HG03442 (cell line): ENCODE measurements at regions not wholly inside any gene's neighbourhood (a gene's known extent, or its start where the extent isn't known, plus 50 kb on each side); places are given as distances from the start of the nearest gene placed in this dataset.

Experiments used
- ATAC-seq: cut with Tn5 transposase; IDR thresholded peaks from one replicate; pipeline ENCODE4 v1.9.1; 2021; ENCODE audit warnings: mild to moderate bottlenecking, moderate library complexity; ENCODE audit not compliant: unreplicated experiment

- ATAC-seq = no peak
Measured at GRCh38 chr18:4653418-4653817, 198.3 kb upstream of the DLGAP1 start.

DNA sequence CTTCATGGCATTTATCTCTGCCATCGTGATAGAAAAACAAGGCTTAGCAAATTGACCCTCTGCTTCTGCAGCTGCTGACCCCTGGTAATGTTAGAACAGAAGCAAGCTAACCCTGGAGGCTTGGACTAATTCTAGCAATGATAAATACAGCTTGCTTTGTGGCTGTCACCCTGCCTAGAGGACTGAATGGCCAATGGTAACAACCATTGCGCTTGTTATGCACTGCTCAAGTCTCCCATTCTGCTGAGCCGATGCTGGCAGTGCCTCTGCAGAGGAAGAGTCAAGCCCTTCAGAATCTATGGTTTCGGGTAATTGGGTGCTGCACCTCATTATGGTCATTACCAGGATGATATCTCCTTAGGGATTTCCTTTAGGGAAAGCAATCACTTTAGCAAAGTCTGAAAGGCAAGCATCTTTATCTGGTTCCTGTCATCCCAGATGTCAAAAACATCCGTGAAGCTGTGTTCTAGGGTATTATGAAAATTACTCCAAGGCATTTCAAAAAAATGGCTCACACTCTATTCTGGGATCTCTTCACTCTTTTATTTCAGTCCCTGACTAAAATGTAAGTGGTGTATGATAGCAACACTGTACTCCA is 186.8 kb upstream of the DLGAP1 start:
- no peak for ATAC-seq

DNA sequence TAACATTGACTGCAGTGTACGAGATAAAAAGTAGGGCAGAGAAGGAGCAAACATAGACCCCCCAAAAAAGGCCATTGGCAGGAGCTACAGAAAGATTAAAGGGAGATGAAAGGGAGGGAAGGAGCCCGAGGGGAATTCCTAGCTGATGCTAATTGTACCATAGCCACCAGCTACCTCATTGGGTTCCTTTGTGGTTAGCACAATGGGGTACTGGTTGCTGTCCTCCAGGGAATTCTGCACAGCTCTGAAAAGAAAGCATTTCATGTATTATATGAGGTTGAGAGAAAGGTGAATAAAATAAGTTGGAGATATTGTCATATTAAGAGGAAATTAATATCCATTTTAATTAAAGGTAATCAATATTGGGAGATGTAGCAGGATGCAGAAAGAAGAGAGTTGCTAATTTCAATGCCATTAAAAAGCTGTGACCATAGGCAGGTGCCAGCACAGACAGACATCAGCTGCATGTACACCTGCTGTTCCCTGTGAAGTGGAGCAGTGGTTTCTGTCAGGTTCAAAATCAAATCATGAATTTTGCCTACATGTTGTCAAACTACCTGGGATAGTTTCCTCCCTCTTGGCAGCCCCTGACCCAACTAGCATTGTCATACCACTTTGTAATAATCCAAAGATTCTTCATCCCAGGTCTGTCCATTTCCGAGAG is 185.4 kb upstream of the DLGAP1 start:
- ATAC-seq = no peak

- ATAC-seq = peak; percentile 78
Measured at GRCh38 chr18:4639628-4640310, 184.7 kb upstream of the DLGAP1 start.

GRCh38 chr18:4638680-4639079 is 183.6 kb upstream of the DLGAP1 start:
- no peak for ATAC-seq

DNA sequence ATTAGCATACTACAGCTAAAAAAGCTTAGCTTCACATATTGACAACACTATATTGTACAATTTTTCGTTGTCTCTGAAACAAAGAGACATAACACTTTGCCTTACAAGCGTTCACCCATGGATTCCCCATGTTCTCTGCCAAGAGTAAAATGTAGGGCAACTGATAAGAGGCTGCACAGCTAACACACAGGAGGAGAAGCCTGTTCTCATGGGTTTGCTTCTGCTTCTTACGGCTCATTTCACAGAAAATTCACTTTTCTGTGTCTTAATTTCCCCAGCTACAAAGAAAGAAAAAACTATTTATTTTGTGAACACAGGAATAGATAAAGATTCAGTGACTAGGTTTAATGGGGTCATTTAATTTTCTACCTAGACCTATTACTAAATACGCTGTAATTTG is 182.8 kb upstream of the DLGAP1 start:
- ATAC-seq = no peak

- ATAC-seq = no peak
Measured at GRCh38 chr18:4636967-4637366, 181.9 kb upstream of the DLGAP1 start.

GRCh38 chr18:4631239-4631638 is 176.1 kb upstream of the DLGAP1 start:
- no peak for ATAC-seq

- ATAC-seq = no peak
Measured at GRCh38 chr18:4605212-4605611, 150.1 kb upstream of the DLGAP1 start.

DNA sequence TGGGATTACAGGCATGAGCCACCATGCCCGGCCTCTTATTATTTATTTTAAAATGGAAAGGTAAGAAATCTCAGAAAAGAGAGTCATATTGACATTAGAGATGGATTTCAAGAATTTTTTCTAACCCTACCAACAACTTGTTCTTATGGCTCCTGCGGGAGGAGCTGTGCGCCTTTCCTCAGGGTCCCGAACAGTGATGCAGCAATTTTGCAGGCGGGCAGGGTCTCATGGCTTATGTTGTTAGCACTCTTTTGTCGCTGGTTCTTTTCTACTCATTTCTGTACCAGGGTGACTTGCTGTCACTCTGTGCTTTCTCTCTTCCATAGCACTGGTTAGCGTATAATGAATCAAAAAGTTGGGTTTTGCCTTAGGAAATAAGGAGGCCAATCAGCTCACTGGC is 148.8 kb upstream of the DLGAP1 start:
- ATAC-seq = no peak

DNA sequence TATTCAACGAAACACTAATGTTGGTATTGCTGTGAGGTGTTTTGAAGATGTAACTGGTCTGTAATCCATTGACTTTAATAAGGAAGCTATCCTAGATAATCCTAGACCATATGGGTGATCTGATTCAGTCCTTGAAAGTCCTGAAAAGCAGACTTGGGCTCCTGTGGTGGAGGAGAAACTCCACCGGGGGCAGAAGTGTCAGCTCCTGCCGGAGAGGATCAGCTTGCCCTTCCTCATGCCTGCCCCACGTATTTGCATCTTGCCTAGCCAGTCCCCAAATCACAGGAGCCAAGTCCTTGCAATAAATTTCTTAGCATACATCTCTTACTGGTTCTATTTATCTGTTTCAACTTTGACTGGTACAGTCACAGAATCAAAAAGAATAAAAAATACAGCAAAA is 144.2 kb upstream of the DLGAP1 start:
- ATAC-seq = no peak

DNA sequence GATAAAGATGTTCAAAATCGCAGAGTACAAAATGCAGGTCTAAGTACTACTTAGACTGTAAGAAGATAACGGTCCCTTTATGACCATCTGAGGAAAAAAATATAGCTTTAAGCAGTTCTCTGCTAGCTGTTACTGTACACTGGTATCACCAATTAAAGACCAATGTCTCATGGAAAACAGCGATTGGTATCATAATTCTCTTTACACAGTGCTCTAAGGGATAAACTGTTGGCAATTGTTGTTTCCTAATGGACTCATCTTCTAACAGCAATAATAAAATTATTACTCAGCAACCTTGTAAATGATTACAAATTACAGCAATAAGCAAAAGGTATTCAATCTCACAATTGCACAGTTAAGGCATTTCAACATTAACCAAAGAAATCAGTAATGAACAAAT is 142.2 kb upstream of the DLGAP1 start:
- ATAC-seq = no peak

DNA sequence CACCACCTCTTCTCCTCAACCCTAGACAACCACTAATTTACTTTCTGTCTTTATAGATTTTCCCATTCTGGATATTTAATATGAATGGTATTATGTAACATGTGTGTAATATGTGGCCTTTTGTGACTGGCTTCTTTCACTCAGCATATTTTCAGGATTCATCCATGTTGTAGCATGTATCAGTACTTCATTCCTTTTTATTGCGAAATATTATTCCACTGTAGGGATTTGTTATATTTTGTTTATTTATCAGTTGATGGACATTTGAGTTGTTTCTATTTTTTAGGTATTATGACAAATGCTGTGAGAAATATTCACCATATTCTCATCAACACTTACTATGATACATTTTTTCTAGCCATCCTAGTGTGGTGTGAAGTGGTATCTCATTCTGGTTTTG is 138.8 kb upstream of the DLGAP1 start:
- ATAC-seq = no peak

GRCh38 chr18:4593459-4593858 is 138.4 kb upstream of the DLGAP1 start:
- no peak for ATAC-seq

DNA sequence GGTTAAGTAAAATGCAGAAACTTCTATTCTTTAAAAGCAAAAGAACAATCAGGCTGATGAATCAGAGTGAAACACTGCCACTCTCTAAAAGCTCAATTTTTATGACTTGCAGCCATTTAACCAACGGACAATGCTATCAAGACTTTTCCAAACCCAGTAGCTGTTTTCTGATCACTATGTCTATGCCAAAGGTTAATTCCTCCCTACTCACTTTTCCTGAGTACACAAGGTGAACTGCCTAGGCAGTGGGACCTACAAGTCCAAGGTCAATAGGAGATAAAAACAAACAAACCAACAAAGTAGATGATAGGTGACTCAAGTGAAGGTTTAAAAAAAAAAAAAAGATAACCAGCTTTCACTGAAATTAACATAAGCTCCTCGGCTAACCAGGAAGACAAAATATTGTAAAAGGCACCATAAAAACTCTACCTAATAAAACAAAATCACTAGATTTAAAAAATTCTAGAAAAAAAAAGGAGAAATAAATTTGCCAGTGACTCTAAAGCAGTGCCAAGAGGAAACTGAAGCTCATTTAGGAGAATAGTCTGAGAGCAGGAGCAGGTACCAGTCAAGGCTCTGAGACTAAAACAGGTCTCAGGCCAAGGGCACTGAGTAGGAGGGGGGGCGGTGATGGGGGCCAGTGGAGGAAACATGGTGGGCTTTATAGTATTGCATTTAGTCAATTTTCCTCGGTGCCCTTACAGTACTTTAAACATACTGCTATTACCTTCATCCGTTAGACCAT is 134.1 kb upstream of the DLGAP1 start:
- no peak for ATAC-seq

DNA sequence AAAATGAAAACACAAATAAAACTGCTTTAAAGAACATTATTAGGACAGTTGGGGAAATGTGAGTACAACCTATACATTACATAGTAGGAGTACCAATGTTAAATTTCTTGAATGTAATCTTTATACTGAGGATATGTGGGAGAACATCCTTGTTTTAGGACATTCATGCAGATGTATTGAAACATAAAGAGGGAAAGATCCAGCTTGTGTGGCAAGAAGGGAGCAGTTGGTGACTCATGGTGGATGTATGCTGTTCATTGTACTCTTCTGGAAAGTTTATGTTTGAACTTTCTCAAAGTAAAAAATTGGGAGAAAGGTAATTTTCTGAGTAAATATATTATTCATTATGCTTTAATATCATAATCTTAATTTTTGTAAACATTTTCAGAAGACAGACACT is 132.1 kb upstream of the DLGAP1 start:
- no peak for ATAC-seq

DNA sequence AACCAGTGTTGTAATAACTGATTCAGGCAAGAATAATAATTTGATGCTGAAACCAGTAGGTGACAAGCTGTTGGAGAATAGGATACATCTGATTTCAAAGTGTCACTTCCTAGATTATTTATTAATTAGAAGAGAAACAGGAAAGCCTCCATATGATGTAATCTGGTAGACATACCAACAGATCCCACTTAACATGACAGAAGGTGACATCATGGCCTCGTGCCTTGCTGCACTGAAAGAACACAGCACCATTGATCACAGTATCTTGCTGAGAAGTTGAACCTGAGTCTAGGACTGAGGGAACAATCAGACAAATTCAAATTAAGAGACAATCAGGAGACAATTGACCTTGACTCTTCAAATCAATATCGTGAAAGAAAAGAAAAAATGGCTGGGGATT is 131.6 kb upstream of the DLGAP1 start:
- no peak for ATAC-seq

- no peak for ATAC-seq
Measured at GRCh38 chr18:4582431-4583335, 127.6 kb upstream of the DLGAP1 start.

DNA sequence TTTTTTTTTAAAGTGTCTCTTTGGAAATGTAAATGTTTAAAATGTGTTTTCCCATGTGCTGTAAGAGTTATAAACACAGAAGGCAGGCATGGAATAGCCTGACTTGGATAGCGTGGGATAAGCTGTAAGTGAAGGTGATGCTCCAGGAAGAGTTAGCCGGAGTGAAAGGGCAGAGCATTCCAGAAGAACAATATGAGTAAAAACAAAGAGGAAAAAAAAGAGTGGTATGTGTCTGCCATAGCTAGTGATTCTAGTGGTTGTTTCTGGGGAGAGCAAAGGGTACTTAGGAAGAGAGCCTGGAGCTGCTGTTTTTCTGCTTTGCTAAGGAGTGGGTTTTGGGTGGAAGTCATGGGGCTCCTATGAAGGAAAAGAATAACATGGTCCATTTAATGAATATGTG is 126.9 kb upstream of the DLGAP1 start:
- ATAC-seq = no peak

GRCh38 chr18:4578449-4578848 is 123.3 kb upstream of the DLGAP1 start:
- no peak for ATAC-seq

DNA sequence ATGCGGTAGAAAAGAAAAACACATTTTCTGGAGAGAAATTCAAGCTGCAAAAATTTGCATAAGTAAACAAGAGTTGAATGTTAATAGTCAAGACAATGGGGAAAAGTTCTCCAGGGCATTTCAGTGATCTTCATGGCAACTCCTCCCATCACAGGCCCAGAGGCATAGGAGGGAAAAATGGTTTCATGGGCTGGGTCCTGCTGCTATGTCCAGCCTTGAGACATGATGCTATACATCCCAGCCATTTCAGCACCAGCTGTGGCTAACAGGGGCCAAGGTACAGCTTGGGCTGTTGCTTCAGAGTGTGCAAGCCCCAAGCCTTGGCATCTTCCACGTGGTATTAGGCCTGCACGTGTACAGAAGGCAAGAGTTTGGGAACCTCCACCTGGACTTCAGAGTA is 118.6 kb upstream of the DLGAP1 start:
- no peak for ATAC-seq
